HG03159 (cell line): ENCODE measurements at regions not wholly inside any gene's neighbourhood (a gene's known extent, or its start where the extent isn't known, plus 50 kb on each side); places are given as distances from the start of the nearest gene placed in this dataset.
"Not testable (repeated sequence)": the region's sequence is repeated elsewhere in the genome, so short reads cannot be mapped to it uniquely, and the experiment has no call there.

Source experiments
- ATAC-seq: cut with Tn5 transposase; IDR thresholded peaks from one replicate; pipeline ENCODE4 v1.9.1; 2021; ENCODE audit warnings: mild to moderate bottlenecking, moderate library complexity; ENCODE audit not compliant: unreplicated experiment

DNA sequence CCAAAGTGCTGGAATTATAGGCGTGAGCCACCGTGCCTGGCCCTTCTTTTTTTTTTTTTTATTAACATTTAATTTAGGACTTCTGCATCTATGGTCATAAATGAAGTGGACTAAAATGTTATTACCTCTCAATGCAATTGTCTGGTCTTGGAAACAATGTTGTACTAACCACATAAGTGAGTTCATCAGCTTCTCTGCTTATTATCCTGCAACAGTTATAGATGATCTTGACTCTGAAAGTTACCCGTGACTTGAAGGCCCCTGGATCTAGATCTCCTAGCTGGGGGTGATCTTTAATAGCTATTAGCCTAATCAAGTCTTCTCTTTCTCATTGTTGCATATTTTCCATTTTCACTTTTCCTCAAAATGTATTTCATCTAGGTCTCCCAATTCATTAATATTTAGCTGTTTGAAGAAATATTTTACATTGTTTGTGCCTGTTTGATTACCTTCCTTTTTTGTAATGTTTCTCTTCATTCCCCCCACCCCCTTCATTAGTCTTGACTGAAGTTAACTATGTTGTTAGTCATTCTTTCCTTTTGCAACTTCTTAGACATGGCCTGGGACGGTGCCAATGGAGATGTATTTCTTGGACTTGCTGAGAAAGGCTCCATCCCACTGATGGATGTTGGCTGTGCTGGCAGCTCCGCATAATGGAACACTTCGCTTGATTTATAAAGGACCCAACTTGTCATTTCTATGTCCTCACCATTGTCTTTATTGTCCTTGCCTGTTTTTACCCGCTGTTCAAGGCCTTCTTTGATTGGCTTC, 141.6 kb upstream of the RIOK3 start:
- ATAC-seq: no peak

DNA sequence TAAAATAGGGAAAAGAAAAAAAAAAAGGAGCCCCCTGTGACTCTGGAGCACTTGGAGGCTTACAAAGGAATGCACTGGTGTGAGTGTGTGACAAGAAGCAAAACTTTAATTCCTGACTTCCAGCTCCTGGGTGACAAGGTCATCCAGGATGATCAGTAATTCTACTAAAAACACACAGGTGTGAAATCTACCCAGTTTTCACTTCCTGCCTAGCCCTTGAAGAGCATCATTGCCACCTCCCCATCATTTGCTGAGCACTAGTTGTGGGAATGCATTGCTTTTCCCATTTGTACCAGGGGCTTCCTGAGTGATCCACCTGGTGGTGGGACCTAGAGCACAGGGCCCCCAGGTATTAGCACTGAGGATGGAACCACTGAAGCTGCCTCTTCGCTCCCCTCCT, 139.7 kb upstream of the RIOK3 start:
- no peak for ATAC-seq

- ATAC-seq: no peak
Observed at GRCh38 chr18:23314672-23315071, 138.4 kb upstream of the RIOK3 start.

GRCh38 chr18:23316316-23316715, 136.8 kb upstream of the RIOK3 start:
- ATAC-seq: no peak

- no peak for ATAC-seq
Observed at GRCh38 chr18:23316988-23317387, 136.1 kb upstream of the RIOK3 start.

DNA sequence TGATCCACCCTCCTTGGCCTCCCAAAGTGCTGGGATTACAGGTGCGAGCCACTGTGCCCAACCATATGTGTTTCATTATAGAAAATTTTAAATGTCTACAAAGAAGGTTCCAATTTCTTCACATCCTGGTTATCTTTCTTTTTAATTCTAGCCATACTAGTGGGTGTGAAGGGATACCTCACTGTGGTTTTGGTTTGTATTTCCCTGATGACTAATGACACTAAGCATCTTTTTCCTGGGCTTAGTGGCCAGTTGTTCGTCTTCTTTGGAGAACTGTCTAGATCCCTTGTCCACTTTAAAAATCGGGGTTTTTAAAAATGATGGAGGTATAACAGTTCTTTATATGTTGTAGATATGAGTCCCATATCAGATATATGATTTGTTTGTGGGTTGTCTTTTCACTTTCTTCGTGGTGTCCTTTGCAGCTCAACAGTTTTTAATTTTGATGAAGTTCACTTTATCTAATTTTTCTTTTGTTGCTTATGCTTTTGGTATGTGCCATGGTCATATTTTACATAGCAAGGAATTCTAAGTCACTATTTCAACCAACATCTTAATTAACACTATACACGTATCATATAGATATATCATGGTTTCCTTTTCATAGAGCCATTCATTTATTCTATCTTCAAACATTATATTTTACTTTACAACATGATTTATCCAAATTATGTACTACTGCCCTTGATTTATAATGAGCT, 135.0 kb upstream of the RIOK3 start:
- ATAC-seq: no peak

- no peak for ATAC-seq
Observed at GRCh38 chr18:23320709-23321236, 132.3 kb upstream of the RIOK3 start.

GRCh38 chr18:23321996-23322395, 131.1 kb upstream of the RIOK3 start:
- no peak for ATAC-seq

DNA sequence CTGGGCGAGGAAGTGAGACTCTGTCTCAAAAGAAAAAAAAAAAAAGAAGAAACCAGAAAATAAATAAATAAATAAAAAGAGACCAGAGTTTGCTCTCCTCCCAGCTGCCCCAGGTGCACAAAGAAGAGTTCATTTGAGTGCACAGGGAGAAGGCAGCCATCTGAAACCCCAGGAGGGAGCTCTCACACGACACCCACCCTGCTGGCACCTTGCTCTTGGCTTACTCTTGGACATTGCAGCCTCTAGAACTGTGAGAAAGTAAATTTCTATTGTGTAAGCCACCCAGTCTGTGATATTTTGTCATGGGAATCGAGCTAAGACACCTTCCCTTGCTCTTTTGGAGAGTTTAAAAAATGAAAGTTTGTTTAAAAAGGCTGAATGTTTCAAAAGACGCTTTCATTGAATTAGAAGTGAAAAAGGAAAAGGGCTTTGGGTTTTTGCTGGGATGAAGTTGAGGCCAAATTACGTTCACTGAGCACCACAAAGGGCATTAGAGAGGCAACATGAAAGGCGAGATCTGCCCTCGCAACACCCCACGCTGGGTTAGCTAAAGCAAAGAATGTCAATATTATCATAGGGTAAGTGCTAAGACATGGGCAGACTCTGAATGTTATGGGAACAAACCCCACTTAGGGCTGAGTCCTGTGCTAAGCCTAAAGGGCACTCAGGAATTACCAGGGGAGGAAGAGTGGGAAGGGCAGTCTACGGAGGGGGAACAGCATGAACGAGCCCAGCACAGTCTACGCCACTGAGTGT, 128.9 kb upstream of the RIOK3 start:
- no peak for ATAC-seq

DNA sequence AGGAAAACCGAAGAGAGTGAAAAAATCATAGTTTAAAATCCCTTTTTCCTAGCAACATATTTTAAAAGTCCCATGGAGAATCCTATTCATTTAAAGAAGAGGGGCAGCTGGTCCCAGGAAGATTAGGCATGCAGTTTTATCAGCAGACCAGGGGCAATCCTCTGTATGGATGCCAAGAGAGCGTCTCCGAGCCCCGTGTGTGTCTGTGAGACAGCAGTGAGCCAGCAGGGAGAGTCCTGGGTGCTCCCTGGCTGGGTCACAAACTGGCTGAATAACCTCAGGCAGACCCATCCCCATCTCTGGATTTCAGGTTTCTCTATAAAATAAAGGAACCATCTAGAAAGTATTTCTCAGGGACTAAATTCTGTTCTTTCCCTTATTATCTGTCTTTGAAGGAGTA, 128.2 kb upstream of the RIOK3 start:
- no peak for ATAC-seq

DNA sequence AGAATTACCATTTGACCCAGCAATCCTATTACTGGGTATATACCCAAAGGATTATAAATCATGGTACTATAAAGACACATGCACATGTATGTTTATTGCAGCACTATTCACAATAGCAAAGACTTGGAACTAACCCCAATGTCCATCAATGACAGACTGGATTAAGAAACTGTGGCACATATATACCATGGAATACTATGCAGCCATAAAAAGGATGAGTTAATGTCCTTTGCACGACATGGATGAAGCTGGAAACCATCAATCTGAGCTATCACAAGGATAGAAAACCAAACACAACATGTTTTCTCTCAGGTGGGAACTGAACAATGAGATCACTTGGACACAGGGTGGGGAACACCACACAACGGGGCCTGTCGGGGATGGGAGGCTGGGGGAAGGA, 123.4 kb upstream of the RIOK3 start:
- ATAC-seq: not testable (repeated sequence)

GRCh38 chr18:23330423-23330822, 122.7 kb upstream of the RIOK3 start:
- ATAC-seq: peak; percentile 79

DNA sequence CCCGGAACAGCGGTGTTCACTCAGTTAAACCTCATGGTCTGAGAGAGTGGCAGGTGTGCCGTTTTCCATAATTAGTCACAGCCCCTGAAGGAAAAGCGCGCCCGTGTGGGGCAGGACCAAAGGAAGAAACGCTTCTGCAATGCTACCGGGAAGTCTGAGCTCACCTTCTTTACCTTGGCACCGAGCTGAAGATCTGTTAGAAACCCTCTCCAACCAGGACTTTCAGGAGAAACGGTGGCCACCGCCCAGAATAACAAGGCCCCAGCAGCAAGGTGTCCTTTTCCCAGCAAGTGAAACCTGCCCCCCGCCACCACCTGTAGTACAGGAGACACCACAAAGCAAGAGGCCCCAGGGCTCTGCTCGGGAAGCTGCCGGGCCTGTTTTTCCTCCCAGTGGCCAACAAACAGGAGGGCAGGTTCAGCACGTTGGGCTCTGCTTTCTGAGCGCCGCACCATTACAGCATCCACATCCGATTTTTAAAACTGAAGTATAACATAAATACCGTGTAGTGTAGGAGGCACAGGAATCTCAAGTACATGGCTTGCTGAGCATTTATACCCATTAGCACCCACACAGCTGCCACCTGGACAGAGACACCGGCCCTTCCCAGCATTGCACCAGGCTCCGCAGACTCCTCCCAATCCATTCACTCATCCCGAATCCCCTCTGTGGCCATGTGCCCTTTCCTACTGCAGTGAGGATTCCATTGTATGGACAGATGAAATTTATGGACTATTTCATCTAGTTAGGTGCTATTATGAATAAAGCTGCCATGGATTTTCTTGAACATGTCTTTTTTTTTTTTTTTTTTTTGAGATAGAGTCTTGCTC, 121.8 kb upstream of the RIOK3 start:
- ATAC-seq: no peak

GRCh38 chr18:23332356-23332755, 120.7 kb upstream of the RIOK3 start:
- peak; percentile 48 for ATAC-seq

- ATAC-seq: no peak
Observed at GRCh38 chr18:23333827-23334226, 119.3 kb upstream of the RIOK3 start.

- no peak for ATAC-seq
Observed at GRCh38 chr18:23334569-23334968, 118.5 kb upstream of the RIOK3 start.

DNA sequence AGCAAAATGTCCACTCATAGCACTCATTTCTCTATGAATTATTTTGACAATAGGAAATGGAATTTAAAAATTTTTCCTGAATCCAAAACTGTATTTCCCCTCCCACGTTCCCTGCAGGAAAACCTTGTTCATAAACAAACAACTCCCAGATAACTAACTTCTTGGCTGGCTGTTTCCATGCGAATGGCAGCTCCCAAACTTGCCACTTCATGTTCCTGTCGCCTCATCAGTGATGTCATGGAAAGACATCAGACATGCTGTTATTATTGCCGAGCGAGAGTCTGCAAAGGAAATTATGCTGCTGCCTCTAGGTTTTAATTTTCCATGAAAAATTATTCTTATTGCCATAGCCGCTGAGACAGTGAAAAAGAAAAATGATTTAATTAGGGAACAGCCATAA, 117.0 kb upstream of the RIOK3 start:
- ATAC-seq: no peak

DNA sequence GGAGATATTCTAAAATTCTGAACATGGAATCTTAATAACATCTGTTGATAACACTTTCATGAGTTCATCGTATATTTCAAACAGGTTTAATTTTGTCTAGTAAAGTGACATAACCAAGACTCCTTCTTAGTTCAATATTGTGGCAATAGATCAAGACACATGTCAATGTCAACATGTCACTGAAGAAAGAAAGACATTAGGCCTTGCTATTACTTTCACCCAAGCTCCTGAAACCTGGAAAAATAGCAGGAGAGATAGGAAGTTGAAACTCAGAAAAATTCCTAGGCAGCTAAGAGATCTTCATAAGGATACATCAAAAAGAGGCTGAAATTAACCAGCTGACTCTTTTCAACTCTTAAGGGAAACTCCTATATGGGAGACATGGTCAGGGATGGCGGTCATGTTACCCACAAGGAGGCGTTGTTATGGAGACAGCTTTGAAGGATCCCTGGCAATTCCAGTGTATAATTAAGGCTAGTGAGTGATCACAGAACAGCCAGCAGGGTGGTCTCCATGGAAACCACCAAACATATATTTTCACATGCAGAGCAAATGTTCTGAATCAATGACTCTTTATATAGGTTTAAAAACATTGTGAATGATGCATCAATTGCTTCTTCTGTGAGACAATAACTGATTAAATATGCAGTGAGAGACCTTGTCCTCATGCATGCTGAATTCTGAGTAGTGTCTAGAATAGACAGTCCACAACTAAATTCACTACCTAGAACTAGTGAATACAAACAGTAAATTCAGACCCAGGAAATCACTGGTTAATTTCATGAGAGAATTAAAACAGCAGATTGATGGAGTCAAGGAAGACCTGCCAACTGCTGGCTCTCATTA, 115.3 kb upstream of the RIOK3 start:
- no peak for ATAC-seq

GRCh38 chr18:23340661-23341060, 112.4 kb upstream of the RIOK3 start:
- no peak for ATAC-seq

DNA sequence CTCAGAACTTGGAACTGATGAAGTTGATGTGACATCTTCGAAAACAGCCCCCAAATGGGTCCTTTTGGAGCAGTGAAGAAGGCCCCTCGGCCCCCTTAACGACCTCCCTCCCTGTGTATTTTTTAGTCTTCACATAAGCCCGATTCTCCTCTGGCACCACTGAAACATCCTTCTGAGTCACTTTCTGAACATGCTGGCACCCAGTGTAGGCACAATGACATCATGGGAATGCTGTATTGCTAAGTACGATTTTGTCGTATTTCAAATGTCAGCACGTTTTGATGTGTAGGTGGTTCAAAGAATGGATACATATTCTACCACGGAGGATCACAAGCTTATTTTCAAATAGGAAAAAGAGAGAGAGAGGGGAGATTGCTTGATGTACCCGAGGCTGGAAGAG, 111.7 kb upstream of the RIOK3 start:
- no peak for ATAC-seq
